ENCODE measurements at regions not wholly inside any gene's neighbourhood (a gene's known extent, or its start where the extent isn't known, plus 50 kb on each side); places are given as distances from the start of the nearest gene placed in this dataset.
A peak's percentile ranks its signal among the peaks of the same experiment; 100 is the strongest.

DNA sequence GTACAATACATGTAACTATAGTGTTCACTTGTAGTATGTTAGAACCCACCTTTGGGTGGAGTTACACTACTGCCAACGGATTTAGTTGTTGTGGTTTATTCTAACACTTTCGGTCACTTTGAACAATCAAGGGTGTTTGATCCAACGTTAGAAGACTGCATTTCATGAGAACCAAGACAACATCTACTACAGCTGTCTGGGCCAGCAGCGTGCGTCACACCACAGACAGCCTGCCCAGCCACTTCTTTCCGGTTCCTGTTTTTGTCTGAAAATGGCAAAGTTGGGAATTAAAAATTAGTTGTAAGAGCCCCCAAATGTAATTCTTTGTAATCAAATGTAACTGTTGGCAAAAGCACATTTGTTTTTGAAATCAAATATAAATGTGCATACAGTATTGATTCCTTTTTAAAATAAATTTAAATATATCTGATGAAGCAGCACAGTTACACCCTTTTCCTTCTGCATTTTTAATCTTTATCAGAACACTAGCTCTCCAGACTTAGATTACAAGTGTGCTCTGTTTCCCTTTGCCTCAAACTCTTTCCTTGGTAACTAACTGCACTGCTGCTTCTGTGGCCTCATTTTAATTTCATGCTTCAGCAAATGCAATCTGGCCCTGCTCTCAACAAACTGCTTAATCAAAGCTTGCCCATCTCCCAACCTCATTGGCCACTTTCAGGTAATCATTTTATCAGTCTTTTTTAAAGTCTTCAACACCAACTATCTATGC is 86.6 kb upstream of the DPH5 start:
- Histone ChIP-seq H3K9ac (ENCODE audit: insufficient read depth in 1 of 2, low read length in 2 of 2) (no peak overlapping the region), H3K27ac (ENCODE audit: low read depth in 1 of 2, low read length in 1 of 2) (peak overlapping the region in 1 of 2 donors; percentile 70), H3K4me3 (no peak overlapping the region), H3K27me3 (ENCODE audit: control insufficient read depth in 3 of 3, insufficient read depth in 3 of 3, low read length in 2 of 3) (no peaks in the 10 kb centered on the region), H3K9me3 (ENCODE audit: control insufficient read depth in 4 of 4, insufficient read depth in 3 of 4, low read length in 3 of 4) (no peaks in the 10 kb centered on the region), H3K4me1 (ENCODE audit: control insufficient read depth in 5 of 5, insufficient read depth in 5 of 5, low read length in 5 of 5) (peaks cover 2 to 17% (median 7%) of the 10 kb centered on the region in 5 donors), H3K36me3 (ENCODE audit: control insufficient read depth in 4 of 4, insufficient read depth in 4 of 4, low read length in 4 of 4) (no peaks in the 10 kb centered on the region)
- whole genome bisulfite sequencing, 2 donors = 14 to 30% methylated on average over 6 of the region's 6 CpGs
- DNase-seq (peak; percentile 22 to 62 (median 47)), ATAC-seq (ENCODE audit: insufficient read depth, low FRiP score) (no peak)
- TF ChIP-seq, protein P1, sequence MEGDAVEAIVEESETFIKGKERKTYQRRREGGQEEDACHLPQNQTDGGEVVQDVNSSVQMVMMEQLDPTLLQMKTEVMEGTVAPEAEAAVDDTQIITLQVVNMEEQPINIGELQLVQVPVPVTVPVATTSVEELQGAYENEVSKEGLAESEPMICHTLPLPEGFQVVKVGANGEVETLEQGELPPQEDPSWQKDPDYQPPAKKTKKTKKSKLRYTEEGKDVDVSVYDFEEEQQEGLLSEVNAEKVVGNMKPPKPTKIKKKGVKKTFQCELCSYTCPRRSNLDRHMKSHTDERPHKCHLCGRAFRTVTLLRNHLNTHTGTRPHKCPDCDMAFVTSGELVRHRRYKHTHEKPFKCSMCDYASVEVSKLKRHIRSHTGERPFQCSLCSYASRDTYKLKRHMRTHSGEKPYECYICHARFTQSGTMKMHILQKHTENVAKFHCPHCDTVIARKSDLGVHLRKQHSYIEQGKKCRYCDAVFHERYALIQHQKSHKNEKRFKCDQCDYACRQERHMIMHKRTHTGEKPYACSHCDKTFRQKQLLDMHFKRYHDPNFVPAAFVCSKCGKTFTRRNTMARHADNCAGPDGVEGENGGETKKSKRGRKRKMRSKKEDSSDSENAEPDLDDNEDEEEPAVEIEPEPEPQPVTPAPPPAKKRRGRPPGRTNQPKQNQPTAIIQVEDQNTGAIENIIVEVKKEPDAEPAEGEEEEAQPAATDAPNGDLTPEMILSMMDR (IDR thresholded peaks at IDR 0.05; ENCODE audit: control extremely low read depth, extremely low read depth) = no peak

DNA sequence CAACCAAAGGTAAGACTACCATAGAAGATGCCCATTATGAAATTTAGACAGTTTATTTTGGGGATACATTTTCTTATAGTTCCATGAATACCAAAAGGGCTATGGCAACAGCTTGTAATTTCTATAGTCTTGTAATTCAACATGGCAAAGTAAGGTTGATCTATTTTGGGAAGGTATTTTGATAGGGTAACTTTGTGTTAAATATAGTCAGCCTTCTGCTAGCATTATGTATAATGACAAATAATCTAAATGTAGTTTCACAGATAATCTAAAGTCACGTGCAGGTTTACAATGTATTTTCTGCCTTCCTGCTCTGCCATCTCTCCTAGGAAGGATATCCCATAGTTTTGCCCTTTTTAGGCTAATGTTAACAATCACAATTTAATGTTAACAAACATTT is 85.9 kb upstream of the DPH5 start:
- peak overlapping the region in 1 of 2 donors; percentile 33 for H3K27ac ChIP-seq (ENCODE audit: low read depth in 1 of 2, low read length in 1 of 2)
- WGBS, 2 donors = 60 to 68% methylated on average over 1 of the region's 1 CpG
- DNase-seq = no peak

DNA sequence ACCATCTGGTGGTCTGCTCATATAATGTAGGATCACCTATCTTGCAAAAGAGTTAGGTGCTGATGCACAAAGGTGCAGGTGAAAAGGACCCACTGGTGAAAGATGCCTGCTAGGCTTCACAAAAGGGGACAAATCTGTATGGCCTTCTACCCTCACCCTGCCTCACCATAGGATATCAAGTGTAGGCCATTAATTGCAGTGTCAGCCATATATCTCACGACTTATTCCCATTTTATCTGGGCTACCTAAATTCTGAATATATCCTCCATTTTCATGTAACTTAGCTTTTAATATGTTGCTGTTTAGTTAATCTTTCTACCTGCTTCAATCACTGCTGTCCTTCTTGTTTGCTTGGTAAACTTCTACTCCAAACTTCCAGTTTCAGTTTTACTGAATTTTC is 84.2 kb upstream of the DPH5 start:
- DNase-seq = no peak
- ATAC-seq (ENCODE audit: insufficient read depth, low FRiP score) = no peak
- Histone ChIP-seq H3K27me3 (ENCODE audit: control insufficient read depth in 3 of 3, insufficient read depth in 3 of 3, low read length in 2 of 3) (no peaks in the 10 kb centered on the region), H3K4me1 (ENCODE audit: control insufficient read depth in 5 of 5, insufficient read depth in 5 of 5, low read length in 5 of 5) (peaks cover 0 to 40% (median 10%) of the 10 kb centered on the region in 5 donors), H3K9ac (ENCODE audit: insufficient read depth in 1 of 2, low read length in 2 of 2) (no peak overlapping the region), H3K36me3 (ENCODE audit: control insufficient read depth in 4 of 4, insufficient read depth in 4 of 4, low read length in 4 of 4) (no peaks in the 10 kb centered on the region), H3K4me3 (no peak overlapping the region), H3K27ac (ENCODE audit: low read depth in 1 of 2, low read length in 1 of 2) (no peak overlapping the region), H3K9me3 (ENCODE audit: control insufficient read depth in 4 of 4, insufficient read depth in 3 of 4, low read length in 3 of 4) (no peaks in the 10 kb centered on the region)
- 96% methylated on average over 1 of the region's 1 CpG for WGBS, 2 donors
- TF ChIP-seq, protein P1 (IDR thresholded peaks at IDR 0.05; ENCODE audit: control extremely low read depth, extremely low read depth) = no peak

More for the DNA sequence above, 85.9 kb upstream of the DPH5 start:
- no peaks in the 10 kb centered on the region for H3K27me3 ChIP-seq (ENCODE audit: control insufficient read depth in 3 of 3, insufficient read depth in 3 of 3, low read length in 2 of 3)
- peaks cover 2 to 25% (median 7%) of the 10 kb centered on the region in 5 donors for H3K4me1 ChIP-seq (ENCODE audit: control insufficient read depth in 5 of 5, insufficient read depth in 5 of 5, low read length in 5 of 5)
- no peak overlapping the region for H3K4me3 ChIP-seq
- TF ChIP-seq, protein P1 (IDR thresholded peaks at IDR 0.05; ENCODE audit: control extremely low read depth, extremely low read depth) = no peak
- H3K9me3 ChIP-seq (ENCODE audit: control insufficient read depth in 4 of 4, insufficient read depth in 3 of 4, low read length in 3 of 4) = no peaks in the 10 kb centered on the region
- no peaks in the 10 kb centered on the region for H3K36me3 ChIP-seq (ENCODE audit: control insufficient read depth in 4 of 4, insufficient read depth in 4 of 4, low read length in 4 of 4)
- H3K9ac ChIP-seq (ENCODE audit: insufficient read depth in 1 of 2, low read length in 2 of 2) = no peak overlapping the region
- no peak for ATAC-seq (ENCODE audit: insufficient read depth, low FRiP score)

Measured in lung (tissue), 11 donors.